DND-41 (cell line): ENCODE measurements at regions not wholly inside any gene's neighbourhood (a gene's known extent, or its start where the extent isn't known, plus 50 kb on each side); places are given as distances from the start of the nearest gene placed in this dataset.
A peak's percentile ranks its signal among the peaks of the same experiment; 100 is the strongest.

Experiments used
- ATAC-seq: fragments of 200-7000 bp; cut with Tn5 transposase; 3 replicates; pipeline ENCODE4 v1.9.1; 2021; ENCODE audit warnings: low read depth; ENCODE audit not compliant: insufficient read depth
- DNase-seq: peaks from one replicate; pipeline ENCODE4 v3.0.0-alpha.2; 2020
- H2AFZ ChIP-seq: 2 replicates; pipeline ENCODE4 v1.6.0; 2012; ENCODE audit warnings: low read depth, low read length
- H3K27ac ChIP-seq: 2 replicates; pipeline ENCODE4 v1.5.1; 2012; ENCODE audit warnings: low read length, inconsistent platforms
- H3K27me3 ChIP-seq: fragments of 200-600 bp; sonication (generic); 2 replicates; pipeline ENCODE4 v1.6.0; 2012; ENCODE audit warnings: low read length, mild to moderate bottlenecking, inconsistent platforms; ENCODE audit not compliant: insufficient read depth, poor library complexity
- H3K36me3 ChIP-seq: 2 replicates; pipeline ENCODE4 v1.5.1; 2012; ENCODE audit warnings: low read length, inconsistent platforms; ENCODE audit not compliant: insufficient read depth
- H3K4me1 ChIP-seq: 2 replicates; pipeline ENCODE4 v1.5.1; 2012; ENCODE audit warnings: mild to moderate bottlenecking, low read length; ENCODE audit not compliant: insufficient read depth
- H3K4me2 ChIP-seq: 2 replicates; pipeline ENCODE4 v1.6.0; 2012; ENCODE audit warnings: mild to moderate bottlenecking, moderate library complexity, low read length, inconsistent platforms; ENCODE audit not compliant: insufficient read depth
- H3K4me3 ChIP-seq, 2 experiments: fragments of 200-600 bp in 1 of 2; shearing (Covaris generic) in 1 of 2; 2 replicates each; pipeline ENCODE4 v1.5.1; 2012 to 2016; ENCODE audit warnings: inconsistent platforms in 2 of 2, low read length in 2 of 2, mild to moderate bottlenecking in 2 of 2, low read depth in 1 of 2, moderate library complexity in 1 of 2
- H3K79me2 ChIP-seq: 2 replicates; pipeline ENCODE4 v1.6.0; 2012; ENCODE audit warnings: low read length, inconsistent platforms; ENCODE audit not compliant: insufficient read depth
- H3K9ac ChIP-seq: 2 replicates; pipeline ENCODE4 v1.6.0; 2012; ENCODE audit warnings: low read depth, mild to moderate bottlenecking, inconsistent platforms, low read length, moderate library complexity
- H3K9me3 ChIP-seq: 2 replicates; pipeline ENCODE4 v1.5.1; 2012; ENCODE audit warnings: low read length, moderate library complexity, mild to moderate bottlenecking, inconsistent platforms; ENCODE audit not compliant: insufficient read depth, severe bottlenecking
- H4K20me1 ChIP-seq: 2 replicates; pipeline ENCODE4 v1.6.0; 2012; ENCODE audit warnings: low read length; ENCODE audit not compliant: insufficient read depth
- EZH2 ChIP-seq: IDR thresholded peaks from 3 replicates; pipeline ENCODE4 v1.6.1; 2012; ENCODE audit warnings: borderline replicate concordance, low read depth, mild to moderate bottlenecking, moderate library complexity, low read length, inconsistent platforms; ENCODE audit not compliant: severe bottlenecking
- TF ChIP-seq, protein P1 (sequence below): IDR thresholded peaks from 2 replicates; pipeline ENCODE4 v1.5.1; 2012; ENCODE audit warnings: borderline replicate concordance, low read length, moderate library complexity, mild to moderate bottlenecking; ENCODE audit not compliant: poor library complexity, severe bottlenecking; ENCODE audit errors: extremely low read depth

DNA sequence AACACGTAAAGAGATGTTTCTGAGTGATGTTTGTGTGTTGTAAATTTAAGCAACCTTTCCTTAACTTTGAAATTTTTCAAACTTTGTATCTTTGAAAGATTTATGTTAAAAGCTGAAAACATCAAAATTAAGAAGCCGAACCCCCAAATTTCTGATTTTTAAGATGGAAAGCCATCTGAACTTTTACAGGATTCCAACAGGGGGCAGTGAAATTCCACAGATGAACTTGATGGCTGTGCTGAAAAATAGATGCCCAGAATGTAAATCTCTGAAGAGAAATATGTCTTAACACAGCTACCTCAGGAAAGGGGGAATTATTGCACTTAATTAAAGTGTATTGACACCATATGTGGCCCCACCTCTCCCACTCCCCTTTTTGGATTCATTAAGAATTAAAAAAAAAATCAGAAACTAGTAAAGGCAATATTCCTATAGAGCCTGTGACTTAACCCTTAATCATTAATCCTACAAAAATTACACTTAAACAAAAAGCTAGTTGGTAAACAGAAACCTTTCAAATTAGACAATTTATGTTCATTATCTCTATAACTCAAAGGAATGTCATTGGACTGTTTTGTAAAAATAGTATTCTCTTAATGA lies 597.9 kb downstream of the KCNJ2 start:
- DNase-seq = peak; percentile 10
- no peak overlapping the region for H3K4me2 ChIP-seq
- H2AFZ ChIP-seq = no peak overlapping the region
- no peak for ATAC-seq
- H3K36me3 ChIP-seq = no peaks in the 10 kb centered on the region
- no peaks in the 10 kb centered on the region for H3K9me3 ChIP-seq
- H3K27ac ChIP-seq = no peak overlapping the region
- no peaks in the 10 kb centered on the region for H3K79me2 ChIP-seq
- no peak for TF ChIP-seq EZH2
- TF ChIP-seq, protein P1, sequence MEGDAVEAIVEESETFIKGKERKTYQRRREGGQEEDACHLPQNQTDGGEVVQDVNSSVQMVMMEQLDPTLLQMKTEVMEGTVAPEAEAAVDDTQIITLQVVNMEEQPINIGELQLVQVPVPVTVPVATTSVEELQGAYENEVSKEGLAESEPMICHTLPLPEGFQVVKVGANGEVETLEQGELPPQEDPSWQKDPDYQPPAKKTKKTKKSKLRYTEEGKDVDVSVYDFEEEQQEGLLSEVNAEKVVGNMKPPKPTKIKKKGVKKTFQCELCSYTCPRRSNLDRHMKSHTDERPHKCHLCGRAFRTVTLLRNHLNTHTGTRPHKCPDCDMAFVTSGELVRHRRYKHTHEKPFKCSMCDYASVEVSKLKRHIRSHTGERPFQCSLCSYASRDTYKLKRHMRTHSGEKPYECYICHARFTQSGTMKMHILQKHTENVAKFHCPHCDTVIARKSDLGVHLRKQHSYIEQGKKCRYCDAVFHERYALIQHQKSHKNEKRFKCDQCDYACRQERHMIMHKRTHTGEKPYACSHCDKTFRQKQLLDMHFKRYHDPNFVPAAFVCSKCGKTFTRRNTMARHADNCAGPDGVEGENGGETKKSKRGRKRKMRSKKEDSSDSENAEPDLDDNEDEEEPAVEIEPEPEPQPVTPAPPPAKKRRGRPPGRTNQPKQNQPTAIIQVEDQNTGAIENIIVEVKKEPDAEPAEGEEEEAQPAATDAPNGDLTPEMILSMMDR = peak; percentile 65
- H3K9ac ChIP-seq = no peak overlapping the region
- H4K20me1 ChIP-seq = no peaks in the 10 kb centered on the region
- H3K4me3 ChIP-seq = no peak overlapping the region
- H3K27me3 ChIP-seq = no peaks in the 10 kb centered on the region
- no peaks in the 10 kb centered on the region for H3K4me1 ChIP-seq

DNA sequence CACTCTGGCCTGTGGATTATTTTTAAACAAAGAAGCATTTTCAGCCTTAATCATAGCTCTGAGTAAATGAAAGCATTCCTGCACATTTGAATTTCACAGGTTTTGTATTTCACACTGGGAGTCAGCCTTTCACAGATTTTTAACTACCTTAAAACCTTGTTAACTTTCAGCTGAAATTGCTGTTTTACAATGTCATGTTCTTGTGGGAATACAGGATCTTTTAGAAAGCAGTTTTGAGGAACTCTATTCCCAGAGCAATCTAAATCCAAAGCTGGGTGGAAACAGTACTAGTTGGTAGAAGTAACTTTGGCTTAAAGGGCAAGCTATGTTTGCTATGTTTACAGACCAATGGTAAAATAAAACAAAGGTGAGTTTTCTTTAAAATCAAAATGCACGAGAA lies 600.6 kb downstream of the KCNJ2 start:
- no peak overlapping the region for H2AFZ ChIP-seq
- no peak for TF ChIP-seq EZH2
- TF ChIP-seq, protein P1 = no peak
- no peaks in the 10 kb centered on the region for H3K27me3 ChIP-seq
- H3K9ac ChIP-seq = no peak overlapping the region
- no peaks in the 10 kb centered on the region for H4K20me1 ChIP-seq
- ATAC-seq (no peak), DNase-seq (no peak)
- no peak overlapping the region for H3K4me2 ChIP-seq
- no peak overlapping the region for H3K27ac ChIP-seq
- no peaks in the 10 kb centered on the region for H3K79me2 ChIP-seq
- no peak overlapping the region for H3K4me3 ChIP-seq
- no peaks in the 10 kb centered on the region for H3K36me3 ChIP-seq
- H3K4me1 ChIP-seq = no peaks in the 10 kb centered on the region
- no peaks in the 10 kb centered on the region for H3K9me3 ChIP-seq

DNA sequence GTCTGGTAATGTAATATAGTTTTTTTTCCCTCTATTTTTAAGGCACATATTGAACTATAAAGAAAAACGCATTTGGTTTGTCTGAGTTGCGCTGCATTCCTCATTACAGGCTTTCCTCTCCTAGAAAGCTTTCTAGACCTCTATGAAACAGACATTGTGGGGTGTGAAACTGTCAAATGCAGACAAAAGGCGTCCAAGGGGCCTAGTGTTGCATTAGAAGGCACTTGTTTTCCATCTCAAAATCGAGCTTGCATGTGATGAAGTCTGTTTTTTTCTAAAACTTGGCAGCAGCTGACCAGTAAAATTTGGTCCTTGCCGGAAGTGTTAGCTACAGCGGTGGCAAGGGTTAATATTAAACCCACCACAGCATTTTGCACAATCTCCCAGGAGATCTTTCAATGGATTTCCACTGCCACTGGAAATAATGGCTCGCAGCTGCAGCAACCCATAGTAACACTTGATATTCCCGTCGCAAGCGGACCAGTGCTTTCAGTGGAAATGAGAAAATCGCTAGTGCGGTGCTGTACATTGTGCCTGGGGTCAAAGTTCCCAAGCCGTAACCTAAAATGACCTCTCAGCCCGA lies 602.6 kb downstream of the KCNJ2 start:
- Histone ChIP-seq H3K4me2 (no peak overlapping the region), H3K9ac (no peak overlapping the region), H3K9me3 (no peaks in the 10 kb centered on the region), H3K27ac (no peak overlapping the region), H3K36me3 (no peaks in the 10 kb centered on the region), H3K4me3 (no peak overlapping the region), H3K4me1 (no peaks in the 10 kb centered on the region), H4K20me1 (no peaks in the 10 kb centered on the region), H2AFZ (no peak overlapping the region), H3K79me2 (no peaks in the 10 kb centered on the region), H3K27me3 (no peaks in the 10 kb centered on the region)
- ATAC-seq (no peak), DNase-seq (no peak)
- TF ChIP-seq EZH2 = no peak
- TF ChIP-seq, protein P1 = no peak
